ENCODE measurements at regions not wholly inside any gene's neighbourhood (a gene's known extent, or its start where the extent isn't known, plus 50 kb on each side); places are given as distances from the start of the nearest gene placed in this dataset.

DNA sequence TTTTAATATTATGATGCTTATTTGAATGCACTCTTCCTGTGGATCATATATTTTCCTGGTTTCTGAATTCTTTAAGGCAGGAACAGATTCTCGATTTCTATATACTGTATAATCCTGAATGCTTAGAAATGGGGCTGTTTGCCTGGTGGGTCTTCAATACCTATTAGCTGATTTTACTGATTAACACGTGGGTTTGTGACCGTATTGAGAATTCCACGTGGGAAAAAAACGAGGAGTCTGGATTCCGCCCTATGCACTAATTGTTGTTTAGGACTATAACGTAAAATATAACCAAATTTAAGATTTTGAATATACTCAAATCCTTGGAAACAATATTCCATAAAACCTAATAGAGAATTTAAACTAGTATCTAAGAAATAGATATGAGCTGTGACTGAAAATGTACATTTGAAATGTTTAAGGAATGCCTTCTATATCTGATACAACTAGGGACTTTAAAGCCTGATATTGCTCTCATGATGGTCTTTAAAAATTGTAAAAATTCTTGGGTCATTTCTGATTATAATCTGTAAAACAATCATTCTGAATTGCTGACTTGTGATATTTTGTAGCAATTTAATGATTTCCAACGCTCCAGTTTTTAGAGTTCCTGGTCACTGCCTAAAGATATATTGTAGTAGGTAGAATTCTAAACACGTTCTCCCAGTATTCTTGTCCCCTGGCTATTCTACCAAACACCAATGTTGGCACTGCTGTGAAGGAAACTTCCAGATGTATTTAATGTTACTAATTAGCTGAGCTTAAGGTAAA, 93.6 kb upstream of the NOX3 start:
- TF ChIP-seq, protein P1, sequence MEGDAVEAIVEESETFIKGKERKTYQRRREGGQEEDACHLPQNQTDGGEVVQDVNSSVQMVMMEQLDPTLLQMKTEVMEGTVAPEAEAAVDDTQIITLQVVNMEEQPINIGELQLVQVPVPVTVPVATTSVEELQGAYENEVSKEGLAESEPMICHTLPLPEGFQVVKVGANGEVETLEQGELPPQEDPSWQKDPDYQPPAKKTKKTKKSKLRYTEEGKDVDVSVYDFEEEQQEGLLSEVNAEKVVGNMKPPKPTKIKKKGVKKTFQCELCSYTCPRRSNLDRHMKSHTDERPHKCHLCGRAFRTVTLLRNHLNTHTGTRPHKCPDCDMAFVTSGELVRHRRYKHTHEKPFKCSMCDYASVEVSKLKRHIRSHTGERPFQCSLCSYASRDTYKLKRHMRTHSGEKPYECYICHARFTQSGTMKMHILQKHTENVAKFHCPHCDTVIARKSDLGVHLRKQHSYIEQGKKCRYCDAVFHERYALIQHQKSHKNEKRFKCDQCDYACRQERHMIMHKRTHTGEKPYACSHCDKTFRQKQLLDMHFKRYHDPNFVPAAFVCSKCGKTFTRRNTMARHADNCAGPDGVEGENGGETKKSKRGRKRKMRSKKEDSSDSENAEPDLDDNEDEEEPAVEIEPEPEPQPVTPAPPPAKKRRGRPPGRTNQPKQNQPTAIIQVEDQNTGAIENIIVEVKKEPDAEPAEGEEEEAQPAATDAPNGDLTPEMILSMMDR (conservative IDR thresholded peaks at IDR 0.05; ENCODE audit: low read depth, low read length) = no peak
- TF ChIP-seq RFX5 (IDR thresholded peaks at IDR 0.05; ENCODE audit: low read depth, low read length) = no peak
- TF ChIP-seq USF2 (IDR thresholded peaks at IDR 0.05; ENCODE audit: low read depth, low read length) = no peak
- no peak for TF ChIP-seq POLR2A (IDR thresholded peaks at IDR 0.05; ENCODE audit: low read depth, low read length)
- no peak for TF ChIP-seq MXI1 (IDR thresholded peaks at IDR 0.05; ENCODE audit: borderline replicate concordance, low read depth, low read length)
- TF ChIP-seq FOS (IDR thresholded peaks at IDR 0.05; ENCODE audit: low read depth, low read length) = no peak
